Thoracic aorta (tissue), 2 donors: ENCODE measurements at regions not wholly inside any gene's neighbourhood (a gene's known extent, or its start where the extent isn't known, plus 50 kb on each side); places are given as distances from the start of the nearest gene placed in this dataset.

Source experiments
- ATAC-seq: fragments of 150-250 bp; one replicate; pipeline ENCODE4 v1.8.0; 2017; ENCODE audit warnings: low read depth; ENCODE audit not compliant: insufficient number of reproducible peaks, low FRiP score
- DNase-seq: peaks from one replicate; pipeline ENCODE4 v3.0.0-alpha.2; 2020; ENCODE audit warnings: low spot score
- H3K27ac ChIP-seq, 2 donors: fragments of 200-600 bp; sonication (generic); 1 replicate in 1 of 2; 2 replicates in 1 of 2; pipeline ENCODE4 v1.5.1; 2016; ENCODE audit warnings: mild to moderate bottlenecking in 2 of 2, moderate library complexity in 2 of 2
- H3K27me3 ChIP-seq: fragments of 200-600 bp; sonication (generic); replicated peaks from 2 replicates; pipeline ENCODE4 v1.6.0; 2016; ENCODE audit warnings: mild to moderate bottlenecking; ENCODE audit not compliant: insufficient read depth
- H3K36me3 ChIP-seq: fragments of 200-600 bp; sonication (generic); one replicate; pipeline ENCODE4 v1.5.1; 2016
- H3K4me1 ChIP-seq, 2 donors: fragments of 200-600 bp; sonication (generic); 1 replicate in 1 of 2; 2 replicates in 1 of 2; pipeline versions ENCODE4 v1.5.1 to v1.6.0; 2016; ENCODE audit warnings: low read depth in 2 of 2, mild to moderate bottlenecking in 1 of 2; ENCODE audit not compliant: control insufficient read depth in 1 of 2
- H3K4me3 ChIP-seq: fragments of 200-600 bp; sonication (generic); 2 replicates; pipeline ENCODE4 v1.5.1; 2016; ENCODE audit warnings: mild to moderate bottlenecking
- H3K9me3 ChIP-seq: fragments of 200-600 bp; sonication (generic); 2 replicates; pipeline ENCODE4 v1.5.1; 2016
- CTCF ChIP-seq: fragments of 200-600 bp; sonication (generic); IDR thresholded peaks from one replicate; pipeline ENCODE4 v1.5.1; 2019; ENCODE audit warnings: antibody characterized with exemption

GRCh38 chr2:139237023-139237422 is 456.8 kb upstream of the NXPH2 start:
- H3K27ac ChIP-seq = no peak overlapping the region
- no peak for TF ChIP-seq CTCF
- no peaks in the 10 kb centered on the region for H3K27me3 ChIP-seq
- H3K4me3 ChIP-seq = no peak overlapping the region
- no peaks in the 10 kb centered on the region for H3K9me3 ChIP-seq
- ATAC-seq (no peak), DNase-seq (no peak)
- H3K36me3 ChIP-seq = no peaks in the 10 kb centered on the region
- H3K4me1 ChIP-seq = no peaks in the 10 kb centered on the region

- ATAC-seq = no peak
- no peak for DNase-seq
- no peak overlapping the region for H3K27ac ChIP-seq
- TF ChIP-seq CTCF = no peak
- H3K4me1 ChIP-seq = no peaks in the 10 kb centered on the region
- H3K27me3 ChIP-seq = no peaks in the 10 kb centered on the region
- no peaks in the 10 kb centered on the region for H3K36me3 ChIP-seq
- H3K4me3 ChIP-seq = no peak overlapping the region
- no peaks in the 10 kb centered on the region for H3K9me3 ChIP-seq
Observed at GRCh38 chr2:139230881-139231280, 450.7 kb upstream of the NXPH2 start.

- ATAC-seq = no peak
- no peaks in the 10 kb centered on the region for H3K27me3 ChIP-seq
- H3K27ac ChIP-seq = no peak overlapping the region
- H3K4me1 ChIP-seq = no peaks in the 10 kb centered on the region
- no peak for DNase-seq
- H3K36me3 ChIP-seq = no peaks in the 10 kb centered on the region
- no peak for TF ChIP-seq CTCF
- no peaks in the 10 kb centered on the region for H3K9me3 ChIP-seq
- no peak overlapping the region for H3K4me3 ChIP-seq
Observed at GRCh38 chr2:139228276-139228675, 448.1 kb upstream of the NXPH2 start.

DNA sequence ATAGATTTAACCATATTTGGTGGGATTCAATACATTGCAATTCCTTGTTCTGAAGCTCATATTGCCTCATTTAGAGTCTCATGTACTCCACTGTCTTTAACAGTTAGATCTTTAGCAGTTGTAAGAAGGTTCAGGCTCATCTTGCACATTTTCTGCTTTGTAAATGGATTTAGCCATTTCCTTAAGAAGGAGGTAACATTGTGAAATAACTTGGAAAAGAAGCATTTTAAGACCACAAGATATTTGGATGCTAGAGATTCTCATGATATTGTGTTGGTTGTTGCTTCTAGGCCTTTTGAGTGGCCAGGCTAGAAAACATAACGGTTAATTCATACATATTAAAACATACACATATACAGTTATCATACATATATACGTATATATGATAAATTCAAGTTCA is 445.8 kb upstream of the NXPH2 start:
- Histone ChIP-seq H3K27me3 (no peaks in the 10 kb centered on the region), H3K27ac (no peak overlapping the region), H3K36me3 (no peaks in the 10 kb centered on the region), H3K9me3 (no peaks in the 10 kb centered on the region), H3K4me3 (no peak overlapping the region), H3K4me1 (no peaks in the 10 kb centered on the region)
- no peak for ATAC-seq
- DNase-seq = no peak
- no peak for TF ChIP-seq CTCF

DNA sequence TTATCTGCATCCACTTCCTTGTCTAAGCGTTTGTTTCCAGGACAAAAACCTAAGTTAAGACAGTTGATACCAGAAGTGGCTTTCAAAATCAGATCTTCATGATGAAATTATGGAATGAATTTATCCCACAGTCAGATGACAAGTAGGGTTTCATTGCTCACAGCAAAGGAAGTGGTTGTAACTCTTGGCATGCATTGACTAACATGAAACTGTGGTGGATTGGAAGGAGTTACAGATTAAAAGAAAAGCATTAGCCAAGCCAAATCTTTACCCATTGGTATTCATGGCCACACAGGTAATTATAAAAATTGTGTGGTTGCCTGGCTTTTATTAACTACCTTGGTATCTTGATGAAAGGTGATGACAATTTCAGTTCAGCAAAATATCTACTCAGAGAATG is 438.0 kb upstream of the NXPH2 start:
- Histone ChIP-seq H3K4me3 (no peak overlapping the region), H3K9me3 (no peaks in the 10 kb centered on the region), H3K27ac (no peak overlapping the region), H3K4me1 (no peaks in the 10 kb centered on the region), H3K27me3 (no peaks in the 10 kb centered on the region), H3K36me3 (no peaks in the 10 kb centered on the region)
- TF ChIP-seq CTCF = no peak
- no peak for DNase-seq
- ATAC-seq = no peak
